ENCODE measurements at regions not wholly inside any gene's neighbourhood (a gene's known extent, or its start where the extent isn't known, plus 50 kb on each side); places are given as distances from the start of the nearest gene placed in this dataset.
A peak's percentile ranks its signal among the peaks of the same experiment; 100 is the strongest.
"Not testable (repeated sequence)": the region's sequence is repeated elsewhere in the genome, so short reads cannot be mapped to it uniquely, and the experiment has no call there.

DNA sequence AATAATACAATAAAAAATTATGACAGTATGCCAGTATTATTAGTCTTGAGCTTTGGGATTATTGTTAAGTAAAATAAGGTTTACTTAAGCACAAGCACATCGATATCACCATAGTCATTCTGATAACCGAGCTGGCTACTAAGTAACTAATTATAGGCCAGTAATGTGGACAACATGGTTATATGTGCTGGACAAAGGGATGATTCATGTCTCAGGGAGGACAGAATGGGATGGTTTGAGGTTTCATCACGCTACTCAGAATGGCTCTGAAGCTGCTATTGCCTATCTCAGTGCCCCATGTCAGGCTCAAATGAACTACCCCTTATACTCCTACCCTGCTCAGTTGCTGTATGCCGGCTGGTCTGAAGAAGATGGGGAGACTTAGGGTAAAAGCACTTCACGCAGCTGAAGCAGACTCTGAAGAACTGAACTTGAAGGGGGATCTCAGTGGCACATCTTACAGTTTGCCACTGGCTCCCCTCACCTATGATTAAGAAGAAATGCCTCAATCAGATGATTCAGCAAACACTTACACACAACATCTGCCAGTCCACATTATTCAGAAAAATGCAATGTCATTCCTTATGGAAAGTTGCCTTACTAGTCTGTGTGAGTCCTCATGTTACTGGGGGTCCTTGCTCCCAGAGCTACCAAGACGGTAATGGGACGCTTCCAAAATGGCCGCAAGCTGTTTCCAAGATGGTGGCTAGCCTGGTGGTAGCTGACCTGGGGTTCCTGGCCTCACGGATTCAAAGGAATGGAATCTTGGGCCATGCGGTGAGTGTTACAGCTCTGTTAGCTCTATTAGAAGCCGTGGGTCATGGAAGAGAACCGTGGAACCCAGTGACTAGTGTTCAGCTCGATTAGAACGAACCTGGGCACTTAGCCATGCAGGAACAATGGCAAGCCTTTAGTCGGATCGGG lies 1098.6 kb downstream of the TAF11L14 start:
- DNase-seq (ENCODE audit: low read depth): no peak

DNA sequence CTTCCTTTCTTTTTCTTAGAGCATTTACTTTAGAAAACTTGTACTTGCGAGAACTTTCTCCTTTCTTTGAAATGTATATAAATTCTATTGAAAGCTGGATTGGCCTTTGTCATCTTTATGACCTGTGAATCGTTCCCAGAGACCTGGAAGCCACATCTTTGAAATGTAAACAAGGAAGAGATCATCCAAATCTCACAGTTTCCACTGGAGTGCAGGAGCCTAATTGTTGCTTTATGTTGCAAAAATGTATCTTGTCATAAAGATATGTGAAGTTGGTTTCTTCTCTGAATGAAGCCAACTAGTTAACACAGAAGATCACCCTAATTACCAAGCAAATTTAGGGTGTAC lies 1101.8 kb downstream of the TAF11L14 start:
- DNase-seq (ENCODE audit: low read depth): no peak

DNA sequence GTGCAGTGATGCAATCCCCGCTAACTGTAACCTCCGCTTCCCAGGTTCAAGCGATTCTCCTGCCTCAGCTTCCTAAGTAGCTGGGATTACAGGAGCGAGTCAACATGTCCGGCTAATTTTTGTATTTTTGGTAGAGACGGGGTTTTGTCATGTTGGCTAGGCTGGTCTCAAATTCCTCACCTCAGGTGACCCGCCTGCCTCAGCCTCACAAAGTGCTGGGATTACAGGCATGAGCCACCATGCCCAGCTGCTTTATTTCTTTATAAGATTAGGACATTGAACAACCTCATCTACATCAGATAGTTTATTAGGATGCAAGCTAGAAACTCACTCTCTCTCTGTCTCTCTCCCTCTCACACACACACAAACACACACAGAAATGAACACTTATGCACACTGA lies 1102.5 kb downstream of the TAF11L14 start:
- not testable (repeated sequence) for DNase-seq (ENCODE audit: low read depth)

DNA sequence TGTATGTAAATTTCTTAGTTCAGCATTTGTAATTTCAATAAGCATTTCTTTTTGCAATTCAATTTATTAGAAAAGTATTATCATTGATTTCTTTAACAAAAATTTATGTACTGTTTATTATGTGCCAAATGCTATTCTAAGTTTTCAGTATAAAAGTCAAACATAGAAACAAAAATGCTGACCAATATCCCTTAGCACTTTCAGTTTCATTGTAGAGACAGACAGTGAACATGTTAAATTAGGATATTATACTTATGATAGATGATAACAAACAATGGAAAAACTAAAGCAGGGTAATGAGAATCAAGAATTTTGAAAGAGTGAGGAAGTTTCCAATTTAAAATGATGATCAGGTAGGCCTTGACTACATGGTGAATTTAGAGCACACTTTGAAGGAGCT lies 1106.0 kb downstream of the TAF11L14 start:
- no peak for DNase-seq (ENCODE audit: low read depth)

DNA sequence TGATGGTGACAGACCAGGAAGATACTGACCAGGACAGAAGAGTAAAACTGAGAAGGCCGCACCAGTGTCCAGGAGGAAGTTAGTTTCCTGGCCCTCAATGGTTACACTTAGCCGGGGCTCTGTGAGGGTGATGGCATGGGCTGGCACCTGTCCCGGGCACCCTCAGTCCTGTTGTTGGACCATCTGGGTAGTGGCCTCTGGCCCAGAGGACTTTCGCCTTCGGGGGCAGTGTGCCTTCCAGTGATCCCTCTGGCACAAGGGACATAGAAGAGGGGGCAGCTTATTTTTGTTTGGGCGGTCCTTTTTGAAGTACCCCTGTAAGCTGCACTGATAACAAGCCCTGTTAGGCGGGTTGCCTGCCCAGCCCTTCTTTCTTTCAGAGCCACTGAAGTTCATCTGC lies 1108.6 kb downstream of the TAF11L14 start:
- DNase-seq (ENCODE audit: low read depth): no peak

DNA sequence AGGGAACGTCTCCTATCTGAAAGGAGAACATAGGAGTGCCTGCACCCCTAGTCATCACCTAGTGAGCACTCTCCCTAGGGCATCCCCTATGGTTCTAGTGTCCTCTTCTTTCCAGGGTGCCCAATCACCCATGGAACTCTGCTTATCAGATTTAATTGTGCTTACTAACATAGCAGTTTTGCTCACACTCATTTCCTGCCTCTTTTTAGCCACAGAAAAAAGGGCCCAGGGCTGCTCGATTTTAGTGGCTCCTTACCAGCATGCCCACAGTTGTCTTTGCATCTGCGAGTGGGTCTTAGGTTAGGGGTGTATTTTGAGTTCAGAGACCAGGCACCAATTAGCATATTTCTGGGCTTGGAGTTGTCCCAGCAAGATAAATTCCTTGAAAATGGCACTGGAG lies 1110.2 kb downstream of the TAF11L14 start:
- DNase-seq (ENCODE audit: low read depth): no peak

DNA sequence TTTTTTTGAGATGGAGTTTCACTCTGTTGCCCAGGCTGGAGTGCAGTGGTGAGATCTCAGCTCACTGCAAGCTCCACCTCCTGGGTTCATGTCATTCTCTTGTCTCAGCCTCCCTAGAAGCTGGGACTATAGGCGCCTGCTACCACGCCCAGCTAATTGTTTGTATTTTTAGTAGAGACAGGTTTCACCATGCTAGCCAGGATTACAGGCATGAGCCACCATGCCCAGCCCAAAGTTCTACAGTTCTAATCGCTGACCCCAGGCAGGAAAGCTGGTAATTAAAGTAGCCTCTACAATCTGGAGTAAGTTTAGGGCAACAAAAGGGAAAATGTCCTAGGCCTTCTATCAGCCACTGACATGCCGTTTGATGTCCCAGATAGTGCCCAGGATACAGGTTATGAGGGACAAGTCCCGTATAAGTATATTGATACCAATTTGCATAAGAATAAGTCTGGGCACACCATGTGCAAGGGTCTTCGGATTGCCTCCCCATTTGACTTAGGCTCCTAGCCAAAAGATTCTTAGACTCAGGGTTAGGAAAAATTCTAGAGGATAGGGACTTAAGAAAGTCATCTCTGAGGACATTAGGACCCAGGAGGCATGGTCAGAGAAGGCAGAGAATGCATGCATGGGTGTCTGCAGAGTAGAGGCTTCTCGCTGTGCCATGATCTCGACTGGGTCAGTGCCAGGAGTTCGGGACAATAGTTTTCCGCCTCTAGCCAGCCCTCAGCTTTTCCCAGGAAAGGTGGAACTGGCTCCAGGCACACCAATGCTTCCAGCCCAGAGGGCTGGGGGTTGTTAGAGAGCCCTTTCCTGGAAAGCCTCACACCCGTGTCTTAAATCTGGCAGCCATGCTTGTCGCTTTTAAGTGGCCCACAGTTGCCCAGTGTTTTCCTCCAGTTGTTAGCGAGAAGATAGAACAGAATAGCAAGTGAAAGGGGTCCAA lies 1111.1 kb downstream of the TAF11L14 start:
- peak; percentile 4 for DNase-seq (ENCODE audit: low read depth)

DNA sequence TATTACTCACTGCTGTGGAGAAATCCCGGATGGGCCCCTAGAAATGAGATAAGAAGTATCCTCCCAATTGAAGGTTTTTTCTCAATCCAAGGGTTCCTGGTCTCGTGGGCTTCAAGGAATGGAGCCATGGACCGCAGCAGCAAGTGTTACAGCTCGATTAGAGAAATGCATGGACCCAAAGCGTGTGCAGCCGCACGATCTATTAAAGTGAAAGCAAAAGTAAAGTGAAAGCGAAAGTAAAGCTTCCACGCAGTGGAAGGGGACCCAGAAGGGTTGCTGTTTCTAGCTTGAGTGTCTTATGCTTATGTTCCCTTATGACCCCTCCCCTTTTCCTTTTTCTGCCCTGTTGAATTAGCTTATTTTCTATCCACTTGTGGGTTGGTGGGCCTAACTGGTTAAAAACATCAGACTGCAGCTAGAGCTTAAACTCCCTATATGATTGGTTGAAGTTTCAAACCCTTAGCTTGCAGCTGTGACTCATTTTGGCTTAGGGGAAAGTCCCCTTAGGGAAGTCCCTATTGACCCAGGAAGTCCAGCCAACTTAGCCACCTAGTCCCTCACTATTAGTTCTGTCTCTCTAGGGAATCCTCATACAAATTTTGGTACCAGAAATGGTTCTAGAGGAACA lies 1111.8 kb downstream of the TAF11L14 start:
- peak; percentile 30 for DNase-seq (ENCODE audit: low read depth)

DNA sequence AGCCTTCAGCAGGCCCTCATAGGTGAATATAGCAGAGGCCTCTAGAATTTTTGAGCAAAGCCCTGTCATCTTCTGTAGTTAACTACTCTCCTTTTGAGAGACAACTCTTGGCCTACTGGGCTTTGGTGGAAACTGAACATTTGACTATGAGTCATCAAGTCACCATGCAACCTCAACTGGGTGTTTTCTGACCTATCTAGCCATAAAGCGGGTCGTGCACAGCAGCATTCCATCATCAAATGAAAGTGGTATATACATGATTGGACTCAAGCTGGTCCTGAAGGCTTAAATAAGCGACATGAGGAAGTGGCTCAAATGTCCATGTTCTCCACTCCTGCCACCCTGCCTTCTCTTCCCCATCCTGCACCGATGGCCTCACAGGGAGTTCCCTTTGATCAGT lies 1115.5 kb downstream of the TAF11L14 start:
- no peak for DNase-seq (ENCODE audit: low read depth)

DNA sequence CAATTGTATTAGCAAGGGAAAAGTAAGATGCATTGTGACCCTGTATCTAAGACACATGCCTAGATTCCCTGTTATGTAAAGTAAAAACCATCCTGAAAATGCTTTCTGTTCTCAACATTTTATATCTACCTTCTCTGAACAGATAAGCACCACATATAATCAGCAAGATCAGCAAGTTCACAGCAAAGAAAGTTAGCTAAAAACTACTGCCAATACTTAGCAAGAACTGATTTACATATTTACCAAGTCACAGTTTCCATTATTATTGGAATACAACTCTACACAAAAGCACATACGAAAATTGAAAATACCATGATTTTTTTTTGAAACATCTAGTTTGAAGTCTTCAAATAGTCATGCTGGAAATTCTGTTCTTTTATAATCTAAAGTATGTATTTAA lies 1118.1 kb downstream of the TAF11L14 start:
- DNase-seq (ENCODE audit: low read depth): no peak

DNA sequence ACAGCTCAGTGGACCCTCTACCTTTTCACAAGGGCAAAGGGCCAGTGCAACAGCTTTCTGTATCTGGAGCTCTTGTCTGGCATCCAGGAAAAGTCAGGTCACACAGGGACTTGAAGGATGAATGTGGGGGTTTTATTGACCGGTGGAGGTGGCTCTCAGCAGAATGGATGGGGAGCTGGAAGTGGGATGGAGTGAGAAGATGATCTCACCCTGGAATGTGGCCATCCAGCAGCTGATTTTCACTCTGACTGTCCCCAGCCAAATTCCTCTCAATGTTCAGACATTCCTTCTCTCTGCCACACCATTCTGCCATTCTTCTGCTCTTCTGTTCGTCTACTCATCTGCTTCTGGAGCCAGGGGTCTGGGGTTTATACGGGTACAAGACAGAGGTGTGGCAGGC lies 1119.9 kb downstream of the TAF11L14 start:
- no peak for DNase-seq (ENCODE audit: low read depth)

DNA sequence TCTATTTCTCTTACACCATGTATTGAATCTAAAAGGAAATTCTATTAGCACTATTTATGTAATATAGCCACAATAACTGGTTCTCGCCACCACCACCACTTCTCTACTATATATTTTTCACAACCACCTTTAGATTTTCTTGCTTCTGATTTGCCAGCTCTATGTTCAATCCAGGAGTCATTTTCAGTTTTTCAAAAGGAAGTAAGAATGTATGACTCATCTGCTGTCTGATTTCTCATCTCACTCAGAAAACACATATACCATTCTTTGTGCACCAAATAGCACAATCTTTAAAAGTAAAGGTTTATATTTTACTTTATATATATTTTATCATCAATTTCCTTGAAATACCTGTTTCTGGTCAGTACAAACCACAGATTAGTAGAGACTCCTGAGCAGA lies 1127.5 kb downstream of the TAF11L14 start:
- no peak for DNase-seq (ENCODE audit: low read depth)

DNA sequence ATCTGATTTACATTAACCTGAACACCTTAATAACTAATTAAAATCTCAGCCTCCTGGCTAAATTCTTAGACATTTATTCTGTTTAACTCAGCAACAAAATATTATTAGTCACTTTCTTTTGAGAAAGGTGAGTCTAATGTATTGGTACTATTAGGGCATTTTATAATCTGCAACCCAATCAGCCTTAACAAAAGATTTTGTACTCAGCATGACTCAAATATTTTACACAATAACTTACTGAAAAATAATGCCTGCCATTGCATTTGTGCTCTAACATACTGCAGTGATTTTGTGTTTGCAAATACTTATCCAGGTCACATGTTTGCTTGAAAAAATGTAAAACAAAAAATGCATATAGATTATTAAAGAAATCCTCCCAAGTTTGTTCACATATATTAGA lies 1129.9 kb downstream of the TAF11L14 start:
- no peak for DNase-seq (ENCODE audit: low read depth)

DNA sequence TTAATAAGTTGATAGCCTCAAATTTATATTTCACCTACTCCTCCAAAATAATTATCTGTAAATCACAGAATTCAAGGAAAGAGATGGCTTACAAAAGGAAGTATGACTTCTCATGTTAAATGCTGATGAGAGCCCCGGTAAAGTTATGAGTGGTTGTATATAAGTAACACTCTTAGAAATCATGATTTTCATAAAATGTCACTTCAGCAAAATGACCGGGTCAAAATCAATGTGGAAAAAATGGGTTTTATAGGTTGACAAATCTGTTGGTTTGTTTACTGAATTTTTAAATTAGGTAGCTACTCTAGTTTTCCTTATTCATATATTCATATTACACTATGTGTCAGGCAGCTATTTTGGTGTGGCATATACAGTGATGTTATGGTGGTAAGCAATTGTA lies 1131.0 kb downstream of the TAF11L14 start:
- no peak for DNase-seq (ENCODE audit: low read depth)

DNA sequence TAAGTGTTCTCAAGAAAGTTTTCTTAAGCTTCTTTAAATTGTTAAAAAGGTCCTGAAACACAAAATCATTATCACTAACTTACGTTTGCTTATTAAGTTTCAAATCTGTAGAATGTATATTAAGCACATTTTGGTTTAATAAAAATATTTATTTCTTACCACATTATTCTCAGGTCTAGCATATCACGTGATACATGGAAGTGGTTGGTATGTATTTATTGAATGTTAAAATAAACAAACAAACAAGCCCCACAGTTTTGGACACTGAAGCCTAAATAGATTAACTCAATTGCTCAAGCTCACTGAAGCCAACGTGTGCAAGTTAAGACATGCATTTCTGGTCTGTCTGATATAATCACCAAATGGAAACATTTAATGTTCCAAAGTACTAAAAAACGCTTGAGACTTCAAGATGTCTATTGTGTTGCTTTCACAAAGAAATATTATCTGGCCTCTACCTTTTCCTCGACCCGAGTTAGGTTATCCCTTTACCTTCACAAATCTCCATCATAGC lies 1136.9 kb downstream of the TAF11L14 start:
- no peak for DNase-seq (ENCODE audit: low read depth)

DNA sequence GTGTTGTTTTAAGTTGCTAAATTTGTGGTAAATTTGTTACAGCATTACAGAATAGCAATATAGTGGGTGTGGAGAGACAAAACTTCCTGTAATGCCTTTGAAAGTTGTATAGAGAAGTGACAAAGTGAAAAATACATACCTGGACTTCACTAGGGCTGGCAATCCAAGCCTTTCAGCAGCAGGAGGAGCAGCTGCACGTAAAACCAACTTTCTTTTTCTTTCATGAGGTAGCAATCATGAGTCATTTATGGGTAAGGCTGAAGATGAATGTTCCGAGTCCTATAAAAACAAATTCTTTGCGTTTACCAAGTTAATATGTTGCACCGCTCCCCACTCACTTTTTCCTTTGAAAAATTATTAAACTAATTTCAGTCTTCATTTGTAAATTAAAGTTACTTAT lies 1138.2 kb downstream of the TAF11L14 start:
- no peak for DNase-seq (ENCODE audit: low read depth)

DNA sequence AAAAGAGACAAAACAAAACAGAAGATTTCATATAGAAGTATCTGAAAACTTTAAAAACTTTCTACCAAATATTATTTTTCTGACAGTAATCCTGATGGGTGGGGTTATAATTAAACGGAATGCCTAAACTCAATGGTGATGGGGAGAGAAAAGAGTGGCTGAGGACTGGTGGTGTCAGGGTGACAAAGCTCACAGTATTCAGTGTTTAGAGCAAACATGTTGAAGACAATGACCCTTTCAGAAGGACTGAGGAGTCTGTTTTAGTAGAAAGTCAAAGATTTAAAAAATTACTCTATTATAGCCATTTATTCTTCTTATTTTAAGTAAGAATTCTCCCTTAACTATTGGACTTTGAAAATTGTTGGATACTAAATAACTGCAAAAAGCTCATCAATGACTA lies 1144.0 kb downstream of the TAF11L14 start:
- DNase-seq (ENCODE audit: low read depth): no peak

DNA sequence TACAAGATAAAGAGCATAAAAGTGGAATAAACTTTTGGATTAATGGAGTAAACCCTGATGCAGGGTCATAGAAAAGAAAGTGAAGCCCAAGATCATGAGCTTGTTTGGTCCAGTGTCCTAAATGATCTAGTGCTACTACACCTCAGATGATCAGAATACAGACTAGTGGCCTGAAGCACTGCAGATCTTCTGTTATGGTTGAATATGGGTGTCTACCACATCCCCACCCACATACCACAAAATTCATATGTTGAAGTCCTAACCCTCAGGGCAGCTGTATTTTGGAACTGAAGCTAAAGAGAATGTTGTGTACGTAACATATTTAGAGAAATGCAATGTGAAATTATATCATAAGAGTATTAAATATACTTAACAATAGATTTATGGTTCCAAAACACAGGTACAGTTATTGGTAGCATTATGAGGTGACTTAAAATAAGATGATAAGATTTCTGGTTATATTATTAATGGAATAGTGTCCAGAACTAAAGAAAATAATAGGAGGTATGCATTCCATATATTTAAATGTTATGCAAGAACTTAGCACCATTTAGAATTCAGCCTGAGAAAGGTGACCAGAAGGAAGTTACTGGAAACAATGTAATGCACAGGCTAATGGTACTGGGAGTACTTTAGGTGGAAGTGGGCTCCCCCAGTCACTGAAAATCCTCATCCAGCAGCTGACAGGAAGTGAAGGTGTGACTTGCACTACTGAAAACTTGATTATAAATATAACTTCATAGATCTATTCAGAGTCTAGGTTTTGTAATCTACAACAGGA lies 1155.1 kb downstream of the TAF11L14 start:
- DNase-seq (ENCODE audit: low read depth): no peak

DNA sequence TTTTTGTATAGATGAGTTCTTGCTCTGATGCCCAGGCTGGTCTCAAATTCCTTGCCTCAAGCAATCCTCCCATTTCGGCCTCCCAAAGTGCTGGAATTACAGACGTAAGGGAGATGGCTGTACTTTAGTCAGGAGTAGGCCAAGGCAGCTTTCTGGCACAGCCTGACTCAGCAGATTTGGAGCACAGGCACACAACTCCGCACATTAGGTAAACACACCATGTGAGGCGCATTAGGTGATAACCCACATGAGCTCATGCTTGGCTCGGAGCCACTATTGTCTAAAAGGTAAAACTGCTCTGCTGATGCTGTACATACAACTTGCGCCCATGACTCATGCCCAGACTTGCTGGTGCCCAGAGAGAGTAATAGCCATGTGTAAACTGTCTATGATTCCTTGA lies 1157.9 kb downstream of the TAF11L14 start:
- no peak for DNase-seq (ENCODE audit: low read depth)

DNA sequence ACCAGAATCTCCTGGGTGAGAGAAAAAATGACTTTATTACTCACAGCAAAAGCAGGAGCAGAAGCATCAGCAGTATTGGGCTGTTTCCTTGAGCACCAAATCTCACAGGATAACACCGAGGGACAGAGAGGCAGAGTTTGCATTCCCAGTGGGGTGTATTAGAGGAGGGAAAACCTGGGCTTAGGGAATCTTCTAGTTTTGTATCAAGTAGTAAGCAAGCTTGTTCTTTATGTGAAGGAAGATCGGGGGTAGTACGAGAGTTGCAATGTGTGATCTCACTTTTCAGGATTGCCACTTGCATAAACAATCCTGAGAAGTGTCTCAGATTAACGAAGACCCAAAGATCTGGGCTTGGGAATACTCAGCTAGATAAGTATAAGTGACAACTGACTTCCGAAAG lies 1163.0 kb downstream of the TAF11L14 start:
- no peak for DNase-seq (ENCODE audit: low read depth)

DNA sequence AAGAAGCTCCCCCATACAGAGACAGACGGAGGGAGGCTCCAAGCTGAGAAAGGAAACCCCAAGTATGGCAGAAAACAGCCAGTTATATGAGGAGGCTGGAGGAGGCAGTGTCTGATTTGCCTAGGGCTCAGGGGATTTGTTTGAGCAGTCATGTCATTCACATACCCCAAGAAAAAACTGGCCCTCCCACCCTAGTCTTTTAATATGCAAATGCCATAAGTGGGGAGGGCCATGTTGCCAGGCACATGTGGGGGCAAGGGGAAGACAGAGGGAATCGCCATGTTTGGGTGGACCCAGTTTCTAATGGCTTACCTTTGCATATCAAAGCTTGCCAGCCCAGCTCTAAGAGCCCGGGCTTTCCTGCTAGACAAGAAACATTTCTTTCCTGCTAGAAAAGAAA lies 1163.8 kb downstream of the TAF11L14 start:
- no peak for DNase-seq (ENCODE audit: low read depth)
